WERI-Rb-1 (cell line): ENCODE measurements at regions not wholly inside any gene's neighbourhood (a gene's known extent, or its start where the extent isn't known, plus 50 kb on each side); places are given as distances from the start of the nearest gene placed in this dataset.

Experiments
- DNase-seq: peaks from one replicate; pipeline ENCODE4 v3.0.0-alpha.2; 2020
- H3K27ac ChIP-seq: fragments of 250-450 bp; sonication (Bioruptor Pico); 2 replicates; pipeline ENCODE4 v1.5.1; 2020; ENCODE audit warnings: mild to moderate bottlenecking, moderate library complexity
- H3K27me3 ChIP-seq: fragments of 250-450 bp; sonication (Bioruptor Pico); 2 replicates; pipeline ENCODE4 v1.5.1; 2021; ENCODE audit warnings: mild to moderate bottlenecking, low read depth, moderate library complexity; ENCODE audit not compliant: insufficient read depth, severe bottlenecking
- H3K36me3 ChIP-seq: fragments of 250-450 bp; sonication (Bioruptor Pico); 2 replicates; pipeline ENCODE4 v1.5.1; 2020; ENCODE audit warnings: mild to moderate bottlenecking, moderate library complexity
- H3K4me3 ChIP-seq: 2 replicates; pipeline ENCODE4 v1.5.1; 2011; ENCODE audit warnings: low read depth, mild to moderate bottlenecking, control low read depth, low read length
- H3K9me3 ChIP-seq: fragments of 250-450 bp; sonication (Bioruptor Pico); 2 replicates; pipeline ENCODE4 v1.5.1; 2021; ENCODE audit warnings: mild to moderate bottlenecking, moderate library complexity; ENCODE audit not compliant: severe bottlenecking
- TF ChIP-seq, protein P1 (sequence below): IDR thresholded peaks from 2 replicates; pipeline ENCODE4 v1.5.1; 2011; ENCODE audit warnings: low read depth, mild to moderate bottlenecking, control low read depth, inconsistent platforms, low read length

DNA sequence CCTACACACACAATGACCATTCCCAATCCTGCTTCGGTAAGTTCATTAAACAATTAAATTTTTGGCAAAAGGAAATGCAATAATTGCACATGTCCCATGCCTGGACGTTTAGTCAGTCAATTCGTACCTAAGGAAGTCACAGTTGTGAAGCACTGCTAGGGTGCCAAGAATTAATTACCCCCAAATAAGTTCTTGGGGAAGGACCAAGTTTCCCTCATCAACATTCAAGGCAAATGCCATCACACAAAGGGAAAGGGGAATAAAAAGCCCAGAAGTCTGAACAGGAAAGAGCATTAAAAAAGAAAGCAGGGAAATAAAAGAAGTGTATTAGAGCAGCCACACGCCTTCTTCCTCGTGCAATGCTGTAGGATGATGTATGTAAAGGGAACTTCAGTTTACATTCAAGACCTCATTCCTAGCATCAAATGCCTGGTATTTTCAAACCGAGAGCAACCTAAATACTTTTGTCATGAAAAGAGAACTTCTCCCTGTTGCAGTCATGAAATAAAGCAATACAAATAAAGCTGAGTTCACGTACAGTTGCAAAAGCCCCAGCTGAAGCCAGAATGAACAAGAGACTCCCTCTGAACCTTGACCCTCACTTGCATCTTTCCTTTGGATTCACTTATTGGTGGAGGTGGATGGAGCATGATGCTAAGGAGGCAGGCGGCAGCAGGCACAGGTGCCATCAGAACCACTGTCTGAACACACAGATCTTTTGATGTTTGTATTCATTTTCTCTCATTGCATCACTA is 124.0 kb upstream of the PPARGC1A start:
- DNase-seq = no peak
- Histone ChIP-seq H3K9me3 (no peaks in the 10 kb centered on the region), H3K4me3 (no peak overlapping the region), H3K27me3 (no peaks in the 10 kb centered on the region), H3K27ac (no peak overlapping the region), H3K36me3 (no peaks in the 10 kb centered on the region)
- TF ChIP-seq, protein P1, sequence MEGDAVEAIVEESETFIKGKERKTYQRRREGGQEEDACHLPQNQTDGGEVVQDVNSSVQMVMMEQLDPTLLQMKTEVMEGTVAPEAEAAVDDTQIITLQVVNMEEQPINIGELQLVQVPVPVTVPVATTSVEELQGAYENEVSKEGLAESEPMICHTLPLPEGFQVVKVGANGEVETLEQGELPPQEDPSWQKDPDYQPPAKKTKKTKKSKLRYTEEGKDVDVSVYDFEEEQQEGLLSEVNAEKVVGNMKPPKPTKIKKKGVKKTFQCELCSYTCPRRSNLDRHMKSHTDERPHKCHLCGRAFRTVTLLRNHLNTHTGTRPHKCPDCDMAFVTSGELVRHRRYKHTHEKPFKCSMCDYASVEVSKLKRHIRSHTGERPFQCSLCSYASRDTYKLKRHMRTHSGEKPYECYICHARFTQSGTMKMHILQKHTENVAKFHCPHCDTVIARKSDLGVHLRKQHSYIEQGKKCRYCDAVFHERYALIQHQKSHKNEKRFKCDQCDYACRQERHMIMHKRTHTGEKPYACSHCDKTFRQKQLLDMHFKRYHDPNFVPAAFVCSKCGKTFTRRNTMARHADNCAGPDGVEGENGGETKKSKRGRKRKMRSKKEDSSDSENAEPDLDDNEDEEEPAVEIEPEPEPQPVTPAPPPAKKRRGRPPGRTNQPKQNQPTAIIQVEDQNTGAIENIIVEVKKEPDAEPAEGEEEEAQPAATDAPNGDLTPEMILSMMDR = no peak

GRCh38 chr4:24010994-24011393 is 121.1 kb upstream of the PPARGC1A start:
- no peak for DNase-seq
- Histone ChIP-seq H3K27ac (no peak overlapping the region), H3K36me3 (no peaks in the 10 kb centered on the region), H3K4me3 (no peak overlapping the region), H3K27me3 (no peaks in the 10 kb centered on the region), H3K9me3 (no peaks in the 10 kb centered on the region)
- TF ChIP-seq, protein P1 = no peak

DNA sequence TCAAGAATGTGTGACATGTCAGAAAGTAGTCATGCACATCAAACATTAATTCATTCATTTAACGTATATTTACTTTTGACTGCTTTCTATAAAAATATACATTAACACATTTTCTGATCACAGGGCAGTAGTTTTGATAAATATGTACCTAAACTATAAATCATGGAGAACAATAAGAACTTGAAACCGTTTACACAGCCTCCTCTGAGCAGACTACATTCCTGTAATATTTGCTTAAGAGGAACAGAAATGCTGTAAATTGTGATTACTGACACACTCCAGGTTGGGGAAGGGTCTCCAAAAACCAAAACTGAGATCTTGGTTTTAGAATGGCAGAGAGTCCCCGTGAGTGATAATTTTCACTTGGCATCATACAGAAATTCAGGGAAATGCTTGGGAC is 120.7 kb upstream of the PPARGC1A start:
- Histone ChIP-seq H3K27ac (no peak overlapping the region), H3K36me3 (no peaks in the 10 kb centered on the region), H3K9me3 (no peaks in the 10 kb centered on the region), H3K27me3 (no peaks in the 10 kb centered on the region), H3K4me3 (no peak overlapping the region)
- TF ChIP-seq, protein P1 = no peak
- DNase-seq = no peak

- no peaks in the 10 kb centered on the region for H3K9me3 ChIP-seq
- H3K4me3 ChIP-seq = no peak overlapping the region
- TF ChIP-seq, protein P1 = no peak
- H3K27me3 ChIP-seq = no peaks in the 10 kb centered on the region
- no peak for DNase-seq
- H3K27ac ChIP-seq = no peak overlapping the region
- H3K36me3 ChIP-seq = no peaks in the 10 kb centered on the region
These were observed 118.0 kb upstream of the PPARGC1A start for GRCh38 chr4:24007860-24008261.

DNA sequence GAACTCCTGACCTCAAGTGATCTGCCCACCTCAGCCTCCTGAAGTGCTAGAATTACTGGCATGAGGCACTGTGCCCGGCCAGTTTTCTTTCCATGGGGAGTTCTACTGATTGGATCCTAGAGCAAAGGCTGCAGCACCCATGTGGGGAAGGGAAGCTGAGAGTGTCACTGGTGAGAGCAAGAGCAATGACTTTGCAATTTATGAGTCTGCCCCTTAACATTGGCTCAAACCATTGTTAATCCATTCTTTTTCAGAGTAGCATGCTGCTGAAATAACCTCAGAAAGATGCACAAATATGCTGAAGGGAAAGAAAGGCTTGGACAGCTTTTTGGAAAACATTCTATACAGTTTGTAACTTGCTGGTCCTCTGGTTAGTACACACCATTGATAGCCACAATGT is 116.4 kb upstream of the PPARGC1A start:
- Histone ChIP-seq H3K36me3 (no peaks in the 10 kb centered on the region), H3K27ac (no peak overlapping the region), H3K27me3 (no peaks in the 10 kb centered on the region), H3K4me3 (no peak overlapping the region), H3K9me3 (no peaks in the 10 kb centered on the region)
- no peak for DNase-seq
- TF ChIP-seq, protein P1 = no peak

DNA sequence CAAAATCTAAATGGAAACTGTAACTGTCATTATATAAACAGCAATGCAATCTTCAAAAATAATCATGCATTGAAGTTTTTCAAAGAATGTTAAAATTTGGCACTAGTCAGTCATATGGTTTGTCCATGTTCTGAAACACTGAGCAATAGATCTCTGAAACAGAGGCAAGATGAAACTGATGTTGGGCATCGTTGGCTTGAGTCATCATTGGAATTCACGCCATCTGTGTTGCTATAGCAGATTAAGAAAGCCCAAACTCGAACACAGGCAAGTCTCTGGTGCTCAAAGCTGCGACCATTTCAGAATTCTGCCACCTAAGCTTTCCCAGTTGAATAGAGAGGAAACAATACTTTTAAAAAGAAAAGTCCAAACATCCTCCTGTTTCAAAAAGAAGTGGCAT is 114.1 kb upstream of the PPARGC1A start:
- no peak overlapping the region for H3K4me3 ChIP-seq
- H3K36me3 ChIP-seq = no peaks in the 10 kb centered on the region
- H3K27me3 ChIP-seq = no peaks in the 10 kb centered on the region
- H3K27ac ChIP-seq = no peak overlapping the region
- H3K9me3 ChIP-seq = no peaks in the 10 kb centered on the region
- DNase-seq = no peak
- TF ChIP-seq, protein P1 = no peak
